ENCODE measurements at regions not wholly inside any gene's neighbourhood (a gene's known extent, or its start where the extent isn't known, plus 50 kb on each side); places are given as distances from the start of the nearest gene placed in this dataset.

- H3K27ac ChIP-seq: no peak overlapping the region
- no peak for DNase-seq
- H3K4me3 ChIP-seq (ENCODE audit: low read depth, low read length): no peak overlapping the region
- H3K9me3 ChIP-seq (ENCODE audit: severe bottlenecking): no peaks in the 10 kb centered on the region
- no peaks in the 10 kb centered on the region for H3K36me3 ChIP-seq
- peaks cover 61% of the 10 kb centered on the region for H3K27me3 ChIP-seq (ENCODE audit: insufficient read depth, low read depth, severe bottlenecking)
- no peak for TF ChIP-seq CTCF (IDR thresholded peaks at IDR 0.05; ENCODE audit: low read depth, low read length)
These were observed 165.5 kb downstream of the SCP2D1 start for GRCh38 chr20:18979132-18979531.

- H3K36me3 ChIP-seq: no peaks in the 10 kb centered on the region
- H3K27me3 ChIP-seq (ENCODE audit: insufficient read depth, low read depth, severe bottlenecking): peaks cover 71% of the 10 kb centered on the region
- H3K9me3 ChIP-seq (ENCODE audit: severe bottlenecking): no peaks in the 10 kb centered on the region
- no peak for DNase-seq
- TF ChIP-seq CTCF (IDR thresholded peaks at IDR 0.05; ENCODE audit: low read depth, low read length): no peak
- no peak overlapping the region for H3K27ac ChIP-seq
- no peak overlapping the region for H3K4me3 ChIP-seq (ENCODE audit: low read depth, low read length)
These were observed 168.5 kb downstream of the SCP2D1 start for GRCh38 chr20:18981962-18982539.

GRCh38 chr20:18983796-18984195 is 170.2 kb downstream of the SCP2D1 start:
- Histone ChIP-seq H3K27me3 (ENCODE audit: insufficient read depth, low read depth, severe bottlenecking) (peaks cover 75% of the 10 kb centered on the region), H3K9me3 (ENCODE audit: severe bottlenecking) (no peaks in the 10 kb centered on the region), H3K27ac (no peak overlapping the region), H3K4me3 (ENCODE audit: low read depth, low read length) (no peak overlapping the region), H3K36me3 (no peaks in the 10 kb centered on the region)
- TF ChIP-seq CTCF (IDR thresholded peaks at IDR 0.05; ENCODE audit: low read depth, low read length): no peak
- DNase-seq: no peak

GRCh38 chr20:18984238-18985200 is 170.9 kb downstream of the SCP2D1 start:
- H3K36me3 ChIP-seq: no peaks in the 10 kb centered on the region
- TF ChIP-seq CTCF (IDR thresholded peaks at IDR 0.05; ENCODE audit: low read depth, low read length): no peak
- no peak for DNase-seq
- no peak overlapping the region for H3K4me3 ChIP-seq (ENCODE audit: low read depth, low read length)
- no peak overlapping the region for H3K27ac ChIP-seq
- H3K27me3 ChIP-seq (ENCODE audit: insufficient read depth, low read depth, severe bottlenecking): peaks cover 79% of the 10 kb centered on the region
- H3K9me3 ChIP-seq (ENCODE audit: severe bottlenecking): no peaks in the 10 kb centered on the region

- Histone ChIP-seq H3K27me3 (ENCODE audit: insufficient read depth, low read depth, severe bottlenecking) (peaks cover 84% of the 10 kb centered on the region), H3K9me3 (ENCODE audit: severe bottlenecking) (no peaks in the 10 kb centered on the region), H3K27ac (no peak overlapping the region), H3K36me3 (no peaks in the 10 kb centered on the region), H3K4me3 (ENCODE audit: low read depth, low read length) (no peak overlapping the region)
- no peak for TF ChIP-seq CTCF (IDR thresholded peaks at IDR 0.05; ENCODE audit: low read depth, low read length)
- DNase-seq: no peak
These were observed 172.0 kb downstream of the SCP2D1 start for GRCh38 chr20:18985551-18985950.
